ENCODE measurements at regions not wholly inside any gene's neighbourhood (a gene's known extent, or its start where the extent isn't known, plus 50 kb on each side); places are given as distances from the start of the nearest gene placed in this dataset.

DNA sequence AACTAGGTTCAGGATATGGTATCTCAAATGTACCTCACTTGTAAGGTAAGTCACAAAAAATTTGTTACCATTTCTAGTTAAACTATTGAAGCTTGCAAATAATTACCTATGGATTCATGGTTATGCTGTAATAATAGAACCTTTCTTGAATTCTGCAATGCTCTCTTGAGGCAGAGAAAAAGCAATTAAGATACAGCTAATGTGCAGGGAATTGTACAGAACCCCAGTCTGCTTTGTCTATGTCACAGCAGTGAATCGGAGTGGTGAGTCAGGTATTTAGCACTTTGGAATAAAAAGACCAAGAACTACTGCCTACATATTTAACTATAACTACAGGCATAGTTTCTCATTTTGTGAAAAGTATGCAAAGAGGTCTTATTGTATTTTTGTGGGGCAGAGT is 228.7 kb upstream of the GOT2 start:
- ATAC-seq = no peak
- DNase-seq (ENCODE audit: low read depth, low spot score) = no peak
- H3K9me3 ChIP-seq (ENCODE audit: control insufficient read depth, insufficient read depth, low read depth, low read length) = no peaks in the 10 kb centered on the region
- in situ Hi-C loops (cut with HindIII; ENCODE audit: low pct_unique_long_range_greater_than_20kb, low sequenced_read_pairs) = no loop called here
- TF ChIP-seq, protein P1, sequence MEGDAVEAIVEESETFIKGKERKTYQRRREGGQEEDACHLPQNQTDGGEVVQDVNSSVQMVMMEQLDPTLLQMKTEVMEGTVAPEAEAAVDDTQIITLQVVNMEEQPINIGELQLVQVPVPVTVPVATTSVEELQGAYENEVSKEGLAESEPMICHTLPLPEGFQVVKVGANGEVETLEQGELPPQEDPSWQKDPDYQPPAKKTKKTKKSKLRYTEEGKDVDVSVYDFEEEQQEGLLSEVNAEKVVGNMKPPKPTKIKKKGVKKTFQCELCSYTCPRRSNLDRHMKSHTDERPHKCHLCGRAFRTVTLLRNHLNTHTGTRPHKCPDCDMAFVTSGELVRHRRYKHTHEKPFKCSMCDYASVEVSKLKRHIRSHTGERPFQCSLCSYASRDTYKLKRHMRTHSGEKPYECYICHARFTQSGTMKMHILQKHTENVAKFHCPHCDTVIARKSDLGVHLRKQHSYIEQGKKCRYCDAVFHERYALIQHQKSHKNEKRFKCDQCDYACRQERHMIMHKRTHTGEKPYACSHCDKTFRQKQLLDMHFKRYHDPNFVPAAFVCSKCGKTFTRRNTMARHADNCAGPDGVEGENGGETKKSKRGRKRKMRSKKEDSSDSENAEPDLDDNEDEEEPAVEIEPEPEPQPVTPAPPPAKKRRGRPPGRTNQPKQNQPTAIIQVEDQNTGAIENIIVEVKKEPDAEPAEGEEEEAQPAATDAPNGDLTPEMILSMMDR (IDR thresholded peaks at IDR 0.05) = no peak
- no peak for TF ChIP-seq POLR2AphosphoS5 (IDR thresholded peaks at IDR 0.05; ENCODE audit: low read depth, low read length)
- TF ChIP-seq, protein P2, sequence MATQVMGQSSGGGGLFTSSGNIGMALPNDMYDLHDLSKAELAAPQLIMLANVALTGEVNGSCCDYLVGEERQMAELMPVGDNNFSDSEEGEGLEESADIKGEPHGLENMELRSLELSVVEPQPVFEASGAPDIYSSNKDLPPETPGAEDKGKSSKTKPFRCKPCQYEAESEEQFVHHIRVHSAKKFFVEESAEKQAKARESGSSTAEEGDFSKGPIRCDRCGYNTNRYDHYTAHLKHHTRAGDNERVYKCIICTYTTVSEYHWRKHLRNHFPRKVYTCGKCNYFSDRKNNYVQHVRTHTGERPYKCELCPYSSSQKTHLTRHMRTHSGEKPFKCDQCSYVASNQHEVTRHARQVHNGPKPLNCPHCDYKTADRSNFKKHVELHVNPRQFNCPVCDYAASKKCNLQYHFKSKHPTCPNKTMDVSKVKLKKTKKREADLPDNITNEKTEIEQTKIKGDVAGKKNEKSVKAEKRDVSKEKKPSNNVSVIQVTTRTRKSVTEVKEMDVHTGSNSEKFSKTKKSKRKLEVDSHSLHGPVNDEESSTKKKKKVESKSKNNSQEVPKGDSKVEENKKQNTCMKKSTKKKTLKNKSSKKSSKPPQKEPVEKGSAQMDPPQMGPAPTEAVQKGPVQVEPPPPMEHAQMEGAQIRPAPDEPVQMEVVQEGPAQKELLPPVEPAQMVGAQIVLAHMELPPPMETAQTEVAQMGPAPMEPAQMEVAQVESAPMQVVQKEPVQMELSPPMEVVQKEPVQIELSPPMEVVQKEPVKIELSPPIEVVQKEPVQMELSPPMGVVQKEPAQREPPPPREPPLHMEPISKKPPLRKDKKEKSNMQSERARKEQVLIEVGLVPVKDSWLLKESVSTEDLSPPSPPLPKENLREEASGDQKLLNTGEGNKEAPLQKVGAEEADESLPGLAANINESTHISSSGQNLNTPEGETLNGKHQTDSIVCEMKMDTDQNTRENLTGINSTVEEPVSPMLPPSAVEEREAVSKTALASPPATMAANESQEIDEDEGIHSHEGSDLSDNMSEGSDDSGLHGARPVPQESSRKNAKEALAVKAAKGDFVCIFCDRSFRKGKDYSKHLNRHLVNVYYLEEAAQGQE (IDR thresholded peaks at IDR 0.05; ENCODE audit: insufficient read depth in 1 of 2, low read depth in 2 of 2, low read length in 1 of 2) = no peak
- no peak for TF ChIP-seq SIN3A (IDR thresholded peaks at IDR 0.05; ENCODE audit: borderline replicate concordance, insufficient read depth, low read depth, low read length)
- TF ChIP-seq TCF7L2 (IDR thresholded peaks at IDR 0.05; ENCODE audit: low read depth, low read length) = no peak
- intact Hi-C loops (cut with micrococcal nuclease; ENCODE audit: unreplicated experiment) = no loop called here
- ChIA-PET POLR2A (no interaction called here), CTCF (no interaction called here)
- no peaks in the 10 kb centered on the region for H3K4me1 ChIP-seq (ENCODE audit: control insufficient read depth, insufficient read depth, low read length)
- no peaks in the 10 kb centered on the region for H3K27me3 ChIP-seq (ENCODE audit: control insufficient read depth, insufficient read depth, low read length)
- no TSS peak for BruUV-seq (replicated peaks)
- H3K4me3 ChIP-seq (ENCODE audit: low read depth in 2 of 2, low read length in 2 of 2) = no peak overlapping the region
- no peaks in the 10 kb centered on the region for H3K36me3 ChIP-seq (ENCODE audit: control insufficient read depth, insufficient read depth, low read length)
- no peak overlapping the region for H3K27ac ChIP-seq (ENCODE audit: low read length)

DNA sequence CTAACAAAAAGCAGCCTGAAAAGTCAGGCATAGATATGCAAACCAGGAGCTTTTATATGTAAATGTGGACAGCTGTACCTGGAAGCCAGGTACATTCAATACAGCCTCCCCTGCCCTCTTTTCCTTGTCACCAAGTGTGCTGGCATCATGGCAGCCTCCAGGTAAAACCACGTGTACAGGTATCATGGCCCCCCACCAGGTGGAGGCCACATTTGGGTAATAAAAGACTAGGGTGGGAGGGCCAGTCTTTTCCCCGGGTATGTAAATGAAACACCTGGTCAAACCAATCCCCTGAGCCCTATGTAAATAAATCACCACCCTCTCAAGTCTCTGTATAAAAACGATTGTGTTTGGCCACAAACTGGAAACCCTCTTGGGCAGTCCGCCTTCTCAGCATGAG is 226.4 kb upstream of the GOT2 start:
- Histone ChIP-seq H3K27me3 (ENCODE audit: control insufficient read depth, insufficient read depth, low read length) (no peaks in the 10 kb centered on the region), H3K4me1 (ENCODE audit: control insufficient read depth, insufficient read depth, low read length) (no peaks in the 10 kb centered on the region), H3K36me3 (ENCODE audit: control insufficient read depth, insufficient read depth, low read length) (no peaks in the 10 kb centered on the region), H3K27ac (ENCODE audit: low read length) (no peak overlapping the region), H3K4me3 (ENCODE audit: low read depth in 2 of 2, low read length in 2 of 2) (no peak overlapping the region), H3K9me3 (ENCODE audit: control insufficient read depth, insufficient read depth, low read depth, low read length) (no peaks in the 10 kb centered on the region)
- BruUV-seq (replicated peaks) = no TSS peak
- in situ Hi-C loops (cut with HindIII; ENCODE audit: low pct_unique_long_range_greater_than_20kb, low sequenced_read_pairs) = no loop called here
- intact Hi-C loops (cut with micrococcal nuclease; ENCODE audit: unreplicated experiment) = no loop called here
- CTCF ChIA-PET = interaction anchor here (0.6 kb wide), 1 partner anchor 54 kb away, joined by 3 read pairs; no protein-coding TSS in a partner anchor
- no peak for ATAC-seq
- no peak for DNase-seq (ENCODE audit: low read depth, low spot score)
- POLR2A ChIA-PET = no interaction called here
- TF ChIP-seq TCF7L2 (IDR thresholded peaks at IDR 0.05; ENCODE audit: low read depth, low read length) (no peak), POLR2AphosphoS5 (IDR thresholded peaks at IDR 0.05; ENCODE audit: low read depth, low read length) (no peak), SIN3A (IDR thresholded peaks at IDR 0.05; ENCODE audit: borderline replicate concordance, insufficient read depth, low read depth, low read length) (no peak)
- TF ChIP-seq, protein P1 (IDR thresholded peaks at IDR 0.05) = no peak
- TF ChIP-seq, protein P2 (IDR thresholded peaks at IDR 0.05; ENCODE audit: insufficient read depth in 1 of 2, low read depth in 2 of 2, low read length in 1 of 2) = no peak

All from Panc1 (cell line).